Ectodermal cell (in vitro differentiated cells): ENCODE measurements at regions not wholly inside any gene's neighbourhood (a gene's known extent, or its start where the extent isn't known, plus 50 kb on each side); places are given as distances from the start of the nearest gene placed in this dataset.
"Not testable (repeated sequence)": the region's sequence is repeated elsewhere in the genome, so short reads cannot be mapped to it uniquely, and the experiment has no call there.

Experiments
- H3K27ac ChIP-seq: 2 replicates; pipeline ENCODE4 v1.7.0; 2013; ENCODE audit warnings: mild to moderate bottlenecking, low read depth, low read length; ENCODE audit not compliant: insufficient read depth, poor library complexity, severe bottlenecking
- H3K27me3 ChIP-seq: 2 replicates; pipeline ENCODE4 v1.7.0; 2013; ENCODE audit warnings: mild to moderate bottlenecking, low read length; ENCODE audit not compliant: insufficient read depth, control insufficient read depth, poor library complexity, severe bottlenecking
- H3K36me3 ChIP-seq: one replicate; pipeline ENCODE4 v1.7.0; 2013; ENCODE audit warnings: low read length; ENCODE audit not compliant: control insufficient read depth, insufficient read depth
- H3K4me1 ChIP-seq: one replicate; pipeline ENCODE4 v1.7.0; 2013; ENCODE audit warnings: low read length; ENCODE audit not compliant: control insufficient read depth, insufficient read depth
- H3K4me3 ChIP-seq: 2 replicates; pipeline ENCODE4 v1.7.0; 2013; ENCODE audit warnings: low read depth, low read length, control low read depth; ENCODE audit not compliant: insufficient read depth
- H3K9me3 ChIP-seq: 2 replicates; pipeline ENCODE4 v1.7.0; 2013; ENCODE audit warnings: mild to moderate bottlenecking, low read length, moderate library complexity; ENCODE audit not compliant: control insufficient read depth
- WGBS, 2 experiments: methylation state at CpG; one replicate each; pipeline ENCODE4 v1.1.7; 2013; ENCODE audit warnings: missing lambda C conversion rate in 2 of 2; 5-methylcytosine and 5-hydroxymethylcytosine counted together

GRCh38 chr4:118585015-118585414 is 100.2 kb upstream of the METTL14 start:
- 88 to 90% methylated on average over 5 of the region's 5 CpGs for WGBS, 2 experiments
- Histone ChIP-seq H3K27me3 (no peaks in the 10 kb centered on the region), H3K9me3 (no peaks in the 10 kb centered on the region)

DNA sequence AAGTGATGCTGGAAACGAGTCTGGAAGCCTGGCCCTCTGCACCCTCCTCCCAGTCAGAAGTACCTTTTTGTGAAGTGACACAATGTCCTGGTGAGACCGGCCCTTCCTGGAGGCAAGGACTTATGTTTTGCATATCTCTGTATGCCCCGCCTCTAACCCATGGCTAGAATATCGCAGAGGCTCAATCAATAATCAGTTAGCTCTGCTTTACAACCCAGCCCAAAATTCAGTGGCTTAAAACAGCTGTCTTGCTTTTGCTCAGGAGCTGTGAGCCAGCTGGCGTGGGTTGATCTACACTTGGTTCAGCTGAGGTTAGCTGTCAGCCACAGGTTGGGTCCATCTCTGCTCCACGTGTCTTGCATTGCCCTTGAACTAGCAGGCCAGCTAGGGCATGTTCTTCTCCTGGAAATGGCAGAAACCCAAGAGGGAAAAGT is 98.8 kb upstream of the METTL14 start:
- Histone ChIP-seq H3K36me3 (no peaks in the 10 kb centered on the region), H3K4me1 (peaks cover 8% of the 10 kb centered on the region), H3K27me3 (no peaks in the 10 kb centered on the region), H3K27ac (no peak overlapping the region), H3K4me3 (no peak overlapping the region), H3K9me3 (no peaks in the 10 kb centered on the region)
- WGBS, 2 experiments = 85 to 86% methylated on average over 6 of the region's 6 CpGs

More at GRCh38 chr4:118585015-118585414, 100.2 kb upstream of the METTL14 start:
- Histone ChIP-seq H3K36me3 (no peaks in the 10 kb centered on the region), H3K27ac (no peak overlapping the region), H3K4me3 (no peak overlapping the region), H3K4me1 (peaks cover 8% of the 10 kb centered on the region)

GRCh38 chr4:118587116-118587831 is 97.9 kb upstream of the METTL14 start:
- H3K27me3 ChIP-seq = no peaks in the 10 kb centered on the region
- 89 to 90% methylated on average over 8 to 9 of the region's 9 CpGs for WGBS, 2 experiments

DNA sequence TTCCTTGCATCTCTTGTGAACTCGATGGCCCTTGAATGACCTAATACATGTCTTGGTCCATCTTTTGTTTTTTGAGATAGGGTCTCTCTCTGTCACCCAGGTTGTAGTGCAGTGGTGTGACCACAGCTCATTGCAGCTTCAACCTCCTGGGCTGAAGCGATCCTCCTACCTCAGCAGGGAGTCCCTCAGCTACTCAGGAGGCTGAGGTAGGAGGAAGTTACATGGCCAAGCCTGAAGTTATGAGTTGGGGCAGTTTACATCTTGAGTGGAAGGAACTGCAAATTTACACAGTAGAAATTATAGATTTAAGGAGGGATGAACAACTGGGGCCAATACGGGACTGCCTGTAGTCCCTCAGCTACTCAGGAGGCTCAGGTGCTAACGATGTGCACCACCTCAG is 97.2 kb upstream of the METTL14 start:
- no peak overlapping the region for H3K4me3 ChIP-seq
- H3K9me3 ChIP-seq = no peaks in the 10 kb centered on the region
- 82 to 85% methylated on average over 4 of the region's 4 CpGs for WGBS, 2 experiments
- no peak overlapping the region for H3K27ac ChIP-seq
- H3K36me3 ChIP-seq = no peaks in the 10 kb centered on the region
- H3K4me1 ChIP-seq = peaks cover 8% of the 10 kb centered on the region
- H3K27me3 ChIP-seq = no peaks in the 10 kb centered on the region

More at GRCh38 chr4:118587116-118587831, 97.9 kb upstream of the METTL14 start:
- H3K27ac ChIP-seq = no peak overlapping the region
- H3K9me3 ChIP-seq = no peaks in the 10 kb centered on the region
- no peak overlapping the region for H3K4me3 ChIP-seq
- no peaks in the 10 kb centered on the region for H3K36me3 ChIP-seq
- H3K4me1 ChIP-seq = peaks cover 8% of the 10 kb centered on the region

DNA sequence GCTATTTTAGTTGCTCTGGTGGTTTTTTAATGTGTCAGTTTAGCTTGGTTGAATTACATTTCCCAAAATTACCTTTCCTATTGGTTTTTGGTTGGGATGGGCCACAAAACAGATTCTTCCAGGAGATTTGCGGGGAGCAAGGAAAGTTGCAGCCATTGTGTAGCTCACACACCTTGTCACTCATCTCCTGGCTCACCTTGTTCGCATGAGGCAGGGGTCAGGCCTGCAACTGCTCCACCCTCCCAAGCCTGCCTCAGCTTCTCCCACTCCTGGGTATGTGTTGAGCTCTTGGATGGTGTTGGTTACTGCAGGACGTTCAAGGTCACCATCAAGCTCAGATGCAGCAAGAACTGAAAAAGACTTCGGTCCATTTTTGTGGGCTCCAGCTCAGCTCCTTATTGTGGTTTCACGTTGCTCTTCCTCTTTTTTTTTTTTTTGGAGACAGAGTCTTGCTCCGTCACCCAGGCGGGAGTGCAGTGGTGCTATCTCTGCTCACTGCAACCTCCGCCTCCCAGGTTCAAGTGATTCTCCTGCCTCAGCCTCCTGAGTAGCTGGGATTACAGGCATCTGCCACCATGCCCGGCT is 95.6 kb upstream of the METTL14 start:
- 89 to 92% methylated on average over 9 of the region's 9 CpGs for WGBS, 2 experiments
- Histone ChIP-seq H3K9me3 (no peaks in the 10 kb centered on the region), H3K27ac (no peak overlapping the region), H3K4me3 (no peak overlapping the region), H3K36me3 (no peaks in the 10 kb centered on the region), H3K4me1 (peaks cover 8% of the 10 kb centered on the region), H3K27me3 (no peaks in the 10 kb centered on the region)

DNA sequence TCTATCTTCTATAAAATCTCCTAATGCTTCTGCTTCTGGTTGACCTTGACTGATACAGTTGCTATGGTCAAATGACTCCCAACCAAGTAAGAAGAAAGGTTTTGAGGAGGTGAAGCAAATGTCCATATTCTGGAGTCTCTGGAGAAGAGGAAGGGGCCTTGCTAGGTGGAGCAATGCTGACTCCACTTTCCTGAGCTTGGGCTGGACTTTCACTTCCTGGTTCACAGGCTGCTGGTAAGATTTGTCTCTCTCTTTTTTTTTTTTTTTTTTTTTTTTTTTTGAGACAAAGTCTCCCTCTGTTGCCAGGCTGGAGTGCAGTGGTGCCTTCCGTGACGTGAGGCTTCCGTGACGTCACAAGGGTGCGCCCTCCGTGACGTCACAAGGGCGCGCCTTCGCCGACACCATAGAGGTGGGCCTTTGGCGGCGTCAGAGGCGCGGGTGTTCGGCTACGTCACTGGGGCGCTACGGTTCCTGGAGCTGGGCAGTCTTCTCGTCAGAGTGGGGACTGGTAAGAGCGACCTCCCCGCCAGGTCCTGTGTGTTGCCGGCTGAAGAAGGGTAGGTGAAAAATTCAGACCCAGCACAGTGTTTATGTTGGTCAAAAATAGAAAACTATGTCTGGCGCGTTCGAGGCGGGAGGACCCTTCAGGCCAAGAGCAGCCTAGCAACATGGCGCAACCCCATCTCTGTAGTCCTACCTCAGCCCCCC is 93.7 kb upstream of the METTL14 start:
- H3K9me3 ChIP-seq, H3K27me3 ChIP-seq, H3K36me3 ChIP-seq, H3K4me1 ChIP-seq, H3K27ac ChIP-seq: not testable (repeated sequence)
- WGBS, 2 experiments = 1% methylated on average over 27 to 28 of the region's 28 CpGs
- peak overlapping the region; percentile 58 for H3K4me3 ChIP-seq

GRCh38 chr4:118592289-118592688 is 92.9 kb upstream of the METTL14 start:
- not testable (repeated sequence) for H3K27me3 ChIP-seq, H3K27ac ChIP-seq, H3K36me3 ChIP-seq, H3K4me1 ChIP-seq, H3K9me3 ChIP-seq
- 87 to 92% methylated on average over 9 to 10 of the region's 14 CpGs for WGBS, 2 experiments
- H3K4me3 ChIP-seq = peak overlapping the region; percentile 58

- WGBS, 2 experiments = 80% methylated on average over 2 of the region's 3 CpGs; no CpG with 5 or more reads in 1 of the 2 experiments
- not testable (repeated sequence) for H3K27ac ChIP-seq, H3K4me1 ChIP-seq, H3K4me3 ChIP-seq, H3K9me3 ChIP-seq, H3K36me3 ChIP-seq, H3K27me3 ChIP-seq
Observed at GRCh38 chr4:118595883-118596282, 89.3 kb upstream of the METTL14 start.

- 93 to 96% methylated on average over 4 of the region's 4 CpGs for WGBS, 2 experiments
- not testable (repeated sequence) for H3K9me3 ChIP-seq
Observed at GRCh38 chr4:118625097-118625496, 60.1 kb upstream of the METTL14 start.

GRCh38 chr4:118629697-118630096 is 55.5 kb upstream of the METTL14 start:
- not testable (repeated sequence) for H3K27me3 ChIP-seq, H3K9me3 ChIP-seq
- WGBS, 2 experiments = 80 to 100% methylated on average over 1 of the region's 2 CpGs

More at GRCh38 chr4:118625097-118625496, 60.1 kb upstream of the METTL14 start:
- H3K36me3 ChIP-seq, H3K27me3 ChIP-seq, H3K4me1 ChIP-seq, H3K27ac ChIP-seq, H3K4me3 ChIP-seq: not testable (repeated sequence)

More at GRCh38 chr4:118629697-118630096, 55.5 kb upstream of the METTL14 start:
- H3K27ac ChIP-seq, H3K4me3 ChIP-seq, H3K4me1 ChIP-seq, H3K36me3 ChIP-seq: not testable (repeated sequence)
